ENCODE measurements at regions not wholly inside any gene's neighbourhood (a gene's known extent, or its start where the extent isn't known, plus 50 kb on each side); places are given as distances from the start of the nearest gene placed in this dataset.

- Histone ChIP-seq H3K23me2 (ENCODE audit: low read depth, low read length) (peaks cover 10% of the 10 kb centered on the region), H2BK20ac (ENCODE audit: low read length) (no peak overlapping the region), H3K18ac (ENCODE audit: extremely low read depth, low read length) (no peak overlapping the region), H3K14ac (ENCODE audit: insufficient read length) (no peak overlapping the region), H3K4ac (replicated peaks; ENCODE audit: insufficient read length, low read depth, low read length) (no peak overlapping the region), H2BK120ac (replicated peaks; ENCODE audit: low read depth, low read length) (no peak overlapping the region), H2AK5ac (ENCODE audit: low read depth, low read length) (no peak overlapping the region), H3K36me3 (ENCODE audit: control insufficient read depth in 2 of 4, insufficient read depth in 4 of 4, low read length in 3 of 4) (no peaks in the 10 kb centered on the region), H3K27ac (ENCODE audit: low read depth, low read length) (no peak overlapping the region), H3K23ac (ENCODE audit: insufficient read length) (no peak overlapping the region), H3K9me3 (ENCODE audit: insufficient read depth in 2 of 2, low read depth in 1 of 2, low read length in 1 of 2) (no peaks in the 10 kb centered on the region), H3K79me2 (ENCODE audit: control insufficient read depth in 1 of 2, insufficient read depth in 2 of 2, low read length in 2 of 2) (no peaks in the 10 kb centered on the region), H4K91ac (replicated peaks; ENCODE audit: insufficient read length, low read length) (no peak overlapping the region), H2BK15ac (ENCODE audit: low read length) (no peak overlapping the region), H4K5ac (ENCODE audit: insufficient read length, low read depth, low read length) (no peak overlapping the region), H3K27me3 (replicated peaks in 1 of 4; ENCODE audit: control insufficient read depth in 3 of 4, extremely low read depth in 1 of 4, insufficient read depth in 3 of 4, low read length in 3 of 4) (peaks cover 0 to 6% (median 0%) of the 10 kb centered on the region in 4 experiments; a peak in 4 of 7 replicates), H3K9ac (replicated peaks in 1 of 4; ENCODE audit: extremely low read depth in 1 of 4, low read depth in 3 of 4, low read length in 3 of 4) (no peak overlapping the region), H2BK12ac (ENCODE audit: low read depth, low read length) (no peak overlapping the region), H3K56ac (replicated peaks; ENCODE audit: insufficient read length, low read depth, low read length) (no peak overlapping the region), H4K20me1 (replicated peaks in 1 of 2; ENCODE audit: control insufficient read depth in 1 of 2, insufficient read depth in 2 of 2, low read length in 2 of 2) (no peaks in the 10 kb centered on the region), H3K79me1 (ENCODE audit: low read depth, low read length) (no peaks in the 10 kb centered on the region), H3K4me1 (replicated peaks in 1 of 4; ENCODE audit: control insufficient read depth in 3 of 4, insufficient read depth in 4 of 4, low read length in 3 of 4) (peaks cover 0 to 7% (median 0%) of the 10 kb centered on the region in 4 experiments; a peak in 3 of 7 replicates), H3K4me2 (ENCODE audit: insufficient read depth in 1 of 2, low read depth in 2 of 2, low read length in 2 of 2) (no peak overlapping the region), H2AFZ (ENCODE audit: low read length) (no peak overlapping the region), H2BK5ac (ENCODE audit: low read depth, low read length) (no peak overlapping the region), H3K4me3 (ENCODE audit: extremely low read depth in 1 of 4, insufficient read depth in 2 of 4, low read depth in 3 of 4, low read length in 4 of 4) (no peak overlapping the region), H4K8ac (ENCODE audit: extremely low read depth, insufficient read depth, low read length) (no peak overlapping the region)
- DNase-seq (ENCODE audit: low read depth in 1 of 2, low spot score in 2 of 2): no peak
- ChIA-PET CTCF (ENCODE audit: partially characterized antibody) (interaction anchor here (0.9 to 2.6 kb wide), 5 partner anchors 8 to 983 kb away, joined by 3 to 6 read pairs (median 3); no protein-coding TSS in a partner anchor), POLR2A (ENCODE audit: partially characterized antibody) (no interaction called here)
- WGBS, 2 experiments (ENCODE audit: extremely low coverage in 1 of 2, insufficient coverage in 1 of 2, insufficient read length in 1 of 2, insufficient replicate concordance in 2 of 2, low coverage in 1 of 2, low lambda C conversion rate in 2 of 2, missing lambda C conversion rate in 1 of 2): 40% methylated on average over 2 of the region's 2 CpGs; no CpG with 5 or more reads in 1 of the 2 experiments
- no peak for FAIRE-seq
- TF ChIP-seq SP2 (IDR thresholded peaks at IDR 0.05; ENCODE audit: low read length) (no peak), EZH2 (IDR thresholded peaks at IDR 0.05; ENCODE audit: low read depth, low read length, severe bottlenecking) (no peak), ZNF274 (IDR thresholded peaks at IDR 0.05; ENCODE audit: borderline replicate concordance, extremely low read depth, low read length) (no peak), CBX5 (IDR thresholded peaks at IDR 0.05; ENCODE audit: low read depth, low read length) (no peak), SUZ12 (IDR thresholded peaks at IDR 0.05; ENCODE audit: low read length) (no peak), BRCA1 (IDR thresholded peaks at IDR 0.05; ENCODE audit: low read depth, low read length) (no peak), ASH2L (IDR thresholded peaks at IDR 0.05; ENCODE audit: low read length) (no peak)
Observed at GRCh38 chr3:118001380-118001779, 1033.3 kb downstream of the IGSF11 start.
